DND-41 (cell line): ENCODE measurements at regions not wholly inside any gene's neighbourhood (a gene's known extent, or its start where the extent isn't known, plus 50 kb on each side); places are given as distances from the start of the nearest gene placed in this dataset.

Source experiments
- ATAC-seq: fragments of 200-7000 bp; cut with Tn5 transposase; 3 replicates; pipeline ENCODE4 v1.9.1; 2021; ENCODE audit warnings: low read depth; ENCODE audit not compliant: insufficient read depth
- DNase-seq: peaks from one replicate; pipeline ENCODE4 v3.0.0-alpha.2; 2020
- H2AFZ ChIP-seq: 2 replicates; pipeline ENCODE4 v1.6.0; 2012; ENCODE audit warnings: low read depth, low read length
- H3K27ac ChIP-seq: 2 replicates; pipeline ENCODE4 v1.5.1; 2012; ENCODE audit warnings: low read length, inconsistent platforms
- H3K27me3 ChIP-seq: fragments of 200-600 bp; sonication (generic); 2 replicates; pipeline ENCODE4 v1.6.0; 2012; ENCODE audit warnings: low read length, mild to moderate bottlenecking, inconsistent platforms; ENCODE audit not compliant: insufficient read depth, poor library complexity
- H3K36me3 ChIP-seq: 2 replicates; pipeline ENCODE4 v1.5.1; 2012; ENCODE audit warnings: low read length, inconsistent platforms; ENCODE audit not compliant: insufficient read depth
- H3K4me1 ChIP-seq: 2 replicates; pipeline ENCODE4 v1.5.1; 2012; ENCODE audit warnings: mild to moderate bottlenecking, low read length; ENCODE audit not compliant: insufficient read depth
- H3K4me2 ChIP-seq: 2 replicates; pipeline ENCODE4 v1.6.0; 2012; ENCODE audit warnings: mild to moderate bottlenecking, moderate library complexity, low read length, inconsistent platforms; ENCODE audit not compliant: insufficient read depth
- H3K4me3 ChIP-seq, 2 experiments: fragments of 200-600 bp in 1 of 2; shearing (Covaris generic) in 1 of 2; 2 replicates each; pipeline ENCODE4 v1.5.1; 2012 to 2016; ENCODE audit warnings: inconsistent platforms in 2 of 2, low read length in 2 of 2, mild to moderate bottlenecking in 2 of 2, low read depth in 1 of 2, moderate library complexity in 1 of 2
- H3K79me2 ChIP-seq: 2 replicates; pipeline ENCODE4 v1.6.0; 2012; ENCODE audit warnings: low read length, inconsistent platforms; ENCODE audit not compliant: insufficient read depth
- H3K9ac ChIP-seq: 2 replicates; pipeline ENCODE4 v1.6.0; 2012; ENCODE audit warnings: low read depth, mild to moderate bottlenecking, inconsistent platforms, low read length, moderate library complexity
- H3K9me3 ChIP-seq: 2 replicates; pipeline ENCODE4 v1.5.1; 2012; ENCODE audit warnings: low read length, moderate library complexity, mild to moderate bottlenecking, inconsistent platforms; ENCODE audit not compliant: insufficient read depth, severe bottlenecking
- H4K20me1 ChIP-seq: 2 replicates; pipeline ENCODE4 v1.6.0; 2012; ENCODE audit warnings: low read length; ENCODE audit not compliant: insufficient read depth
- CTCF ChIP-seq: IDR thresholded peaks from 2 replicates; pipeline ENCODE4 v1.5.1; 2012; ENCODE audit warnings: borderline replicate concordance, low read length, moderate library complexity, mild to moderate bottlenecking; ENCODE audit not compliant: poor library complexity, severe bottlenecking; ENCODE audit errors: extremely low read depth
- EZH2 ChIP-seq: IDR thresholded peaks from 3 replicates; pipeline ENCODE4 v1.6.1; 2012; ENCODE audit warnings: borderline replicate concordance, low read depth, mild to moderate bottlenecking, moderate library complexity, low read length, inconsistent platforms; ENCODE audit not compliant: severe bottlenecking

- DNase-seq (no peak), ATAC-seq (no peak)
- Histone ChIP-seq H3K9me3 (no peaks in the 10 kb centered on the region), H3K79me2 (no peaks in the 10 kb centered on the region), H3K36me3 (no peaks in the 10 kb centered on the region), H3K27me3 (no peaks in the 10 kb centered on the region), H3K4me2 (no peak overlapping the region), H3K9ac (no peak overlapping the region), H2AFZ (no peak overlapping the region), H3K4me1 (no peaks in the 10 kb centered on the region), H3K27ac (no peak overlapping the region), H4K20me1 (no peaks in the 10 kb centered on the region), H3K4me3 (no peak overlapping the region)
- TF ChIP-seq EZH2 (no peak), CTCF (no peak)
Measured at GRCh38 chr2:19491796-19492195, 133.4 kb upstream of the OSR1 start.

GRCh38 chr2:19490846-19491435 is 132.5 kb upstream of the OSR1 start:
- no peaks in the 10 kb centered on the region for H4K20me1 ChIP-seq
- H3K4me2 ChIP-seq: no peak overlapping the region
- H2AFZ ChIP-seq: no peak overlapping the region
- H3K9me3 ChIP-seq: no peaks in the 10 kb centered on the region
- H3K79me2 ChIP-seq: no peaks in the 10 kb centered on the region
- H3K27ac ChIP-seq: no peak overlapping the region
- ATAC-seq (no peak), DNase-seq (no peak)
- H3K4me3 ChIP-seq: no peak overlapping the region
- no peaks in the 10 kb centered on the region for H3K36me3 ChIP-seq
- no peaks in the 10 kb centered on the region for H3K27me3 ChIP-seq
- TF ChIP-seq CTCF: no peak
- no peak for TF ChIP-seq EZH2
- H3K4me1 ChIP-seq: no peaks in the 10 kb centered on the region
- H3K9ac ChIP-seq: no peak overlapping the region

GRCh38 chr2:19488009-19488691 is 129.7 kb upstream of the OSR1 start:
- H3K4me3 ChIP-seq: no peak overlapping the region
- no peaks in the 10 kb centered on the region for H3K9me3 ChIP-seq
- H3K9ac ChIP-seq: no peak overlapping the region
- no peaks in the 10 kb centered on the region for H4K20me1 ChIP-seq
- ATAC-seq (no peak), DNase-seq (no peak)
- no peaks in the 10 kb centered on the region for H3K27me3 ChIP-seq
- no peak overlapping the region for H3K27ac ChIP-seq
- no peaks in the 10 kb centered on the region for H3K36me3 ChIP-seq
- no peak overlapping the region for H2AFZ ChIP-seq
- no peaks in the 10 kb centered on the region for H3K79me2 ChIP-seq
- TF ChIP-seq EZH2 (no peak), CTCF (no peak)
- no peaks in the 10 kb centered on the region for H3K4me1 ChIP-seq
- H3K4me2 ChIP-seq: no peak overlapping the region
